ENCODE measurements at regions not wholly inside any gene's neighbourhood (a gene's known extent, or its start where the extent isn't known, plus 50 kb on each side); places are given as distances from the start of the nearest gene placed in this dataset.

DNA sequence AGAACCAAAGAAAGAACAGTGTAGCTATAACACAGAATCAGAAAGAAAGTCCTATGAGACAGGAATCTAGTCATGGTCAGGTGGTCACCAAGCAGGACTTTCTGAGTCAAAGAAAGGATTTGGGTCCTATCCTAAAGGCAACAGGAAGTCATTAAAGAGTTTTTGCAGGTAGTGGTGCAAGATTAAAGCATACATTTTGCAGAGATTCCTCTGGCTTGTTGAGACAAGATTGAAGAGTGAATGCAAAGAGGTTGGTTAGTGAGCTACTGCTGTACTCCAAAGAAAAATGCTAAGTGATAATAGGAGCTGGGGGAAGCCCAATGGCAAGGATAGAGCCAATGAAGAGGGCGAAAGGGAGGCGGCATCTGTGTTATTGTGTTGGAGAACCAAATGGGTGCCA, 300.5 kb upstream of the KIF2A start:
- Histone ChIP-seq H3K36me3 (replicated peaks; ENCODE audit: insufficient read depth, low read length) (no peaks in the 10 kb centered on the region), H3K9ac (ENCODE audit: low read length) (no peak overlapping the region), H3K9me2 (replicated peaks; ENCODE audit: insufficient read depth, low read length) (no peaks in the 10 kb centered on the region), H3F3A (ENCODE audit: insufficient read depth, low read length) (no peaks in the 10 kb centered on the region), H3K9me3 (replicated peaks; ENCODE audit: insufficient read depth, low read length) (no peaks in the 10 kb centered on the region), H3K4me2 (ENCODE audit: low read depth, low read length) (no peak overlapping the region), H3K79me2 (ENCODE audit: low read length) (no peaks in the 10 kb centered on the region), H3K4me1 (ENCODE audit: low read length) (no peaks in the 10 kb centered on the region), H3K27ac (ENCODE audit: low read length) (no peak overlapping the region), H2AFZ (ENCODE audit: low read length) (no peak overlapping the region), H4K20me1 (ENCODE audit: insufficient read depth, low read length) (no peaks in the 10 kb centered on the region), H3K27me3 (replicated peaks; ENCODE audit: insufficient read depth, low read length) (no peaks in the 10 kb centered on the region), H3K4me3 (ENCODE audit: low read length) (no peak overlapping the region)
- TF ChIP-seq EZH2 (optimal IDR thresholded peaks at IDR 0.05; ENCODE audit: low read depth, low read length) = no peak
- TF ChIP-seq, protein P1, sequence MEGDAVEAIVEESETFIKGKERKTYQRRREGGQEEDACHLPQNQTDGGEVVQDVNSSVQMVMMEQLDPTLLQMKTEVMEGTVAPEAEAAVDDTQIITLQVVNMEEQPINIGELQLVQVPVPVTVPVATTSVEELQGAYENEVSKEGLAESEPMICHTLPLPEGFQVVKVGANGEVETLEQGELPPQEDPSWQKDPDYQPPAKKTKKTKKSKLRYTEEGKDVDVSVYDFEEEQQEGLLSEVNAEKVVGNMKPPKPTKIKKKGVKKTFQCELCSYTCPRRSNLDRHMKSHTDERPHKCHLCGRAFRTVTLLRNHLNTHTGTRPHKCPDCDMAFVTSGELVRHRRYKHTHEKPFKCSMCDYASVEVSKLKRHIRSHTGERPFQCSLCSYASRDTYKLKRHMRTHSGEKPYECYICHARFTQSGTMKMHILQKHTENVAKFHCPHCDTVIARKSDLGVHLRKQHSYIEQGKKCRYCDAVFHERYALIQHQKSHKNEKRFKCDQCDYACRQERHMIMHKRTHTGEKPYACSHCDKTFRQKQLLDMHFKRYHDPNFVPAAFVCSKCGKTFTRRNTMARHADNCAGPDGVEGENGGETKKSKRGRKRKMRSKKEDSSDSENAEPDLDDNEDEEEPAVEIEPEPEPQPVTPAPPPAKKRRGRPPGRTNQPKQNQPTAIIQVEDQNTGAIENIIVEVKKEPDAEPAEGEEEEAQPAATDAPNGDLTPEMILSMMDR (IDR thresholded peaks at IDR 0.05; ENCODE audit: low read length) = no peak
- no peak for TF ChIP-seq EZH2phosphoT487 (IDR thresholded peaks at IDR 0.05; ENCODE audit: low read length)
- DNase-seq = no peak

DNA sequence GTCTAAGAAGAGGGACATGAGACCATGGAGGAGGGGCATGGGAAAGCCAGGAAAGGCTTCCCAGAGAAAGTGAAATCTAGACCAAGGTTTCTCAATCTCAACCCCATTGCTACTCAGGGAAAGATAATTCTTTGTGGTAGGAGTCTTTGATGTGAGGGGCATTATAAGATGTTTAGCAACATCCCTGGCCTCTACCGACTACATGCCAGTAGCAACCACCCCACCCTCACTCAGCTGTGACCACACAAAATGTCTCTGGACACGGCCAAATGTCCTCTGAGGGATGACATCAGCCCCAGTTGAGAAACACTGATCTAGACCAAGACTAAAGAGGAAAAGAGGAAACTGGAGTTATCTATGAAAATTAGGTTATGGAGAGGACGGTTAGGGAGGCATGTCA, 298.5 kb upstream of the KIF2A start:
- H3F3A ChIP-seq (ENCODE audit: insufficient read depth, low read length) = no peaks in the 10 kb centered on the region
- no peak for DNase-seq
- no peaks in the 10 kb centered on the region for H3K9me3 ChIP-seq (replicated peaks; ENCODE audit: insufficient read depth, low read length)
- no peak overlapping the region for H3K9ac ChIP-seq (ENCODE audit: low read length)
- no peak overlapping the region for H3K4me3 ChIP-seq (ENCODE audit: low read length)
- no peaks in the 10 kb centered on the region for H3K4me1 ChIP-seq (ENCODE audit: low read length)
- no peaks in the 10 kb centered on the region for H3K9me2 ChIP-seq (replicated peaks; ENCODE audit: insufficient read depth, low read length)
- H3K27ac ChIP-seq (ENCODE audit: low read length) = no peak overlapping the region
- no peaks in the 10 kb centered on the region for H3K27me3 ChIP-seq (replicated peaks; ENCODE audit: insufficient read depth, low read length)
- no peaks in the 10 kb centered on the region for H3K36me3 ChIP-seq (replicated peaks; ENCODE audit: insufficient read depth, low read length)
- no peak overlapping the region for H3K4me2 ChIP-seq (ENCODE audit: low read depth, low read length)
- no peaks in the 10 kb centered on the region for H3K79me2 ChIP-seq (ENCODE audit: low read length)
- no peak overlapping the region for H2AFZ ChIP-seq (ENCODE audit: low read length)
- H4K20me1 ChIP-seq (ENCODE audit: insufficient read depth, low read length) = no peaks in the 10 kb centered on the region
- TF ChIP-seq, protein P1 (IDR thresholded peaks at IDR 0.05; ENCODE audit: low read length) = no peak
- TF ChIP-seq EZH2 (optimal IDR thresholded peaks at IDR 0.05; ENCODE audit: low read depth, low read length) = no peak
- no peak for TF ChIP-seq EZH2phosphoT487 (IDR thresholded peaks at IDR 0.05; ENCODE audit: low read length)

DNA sequence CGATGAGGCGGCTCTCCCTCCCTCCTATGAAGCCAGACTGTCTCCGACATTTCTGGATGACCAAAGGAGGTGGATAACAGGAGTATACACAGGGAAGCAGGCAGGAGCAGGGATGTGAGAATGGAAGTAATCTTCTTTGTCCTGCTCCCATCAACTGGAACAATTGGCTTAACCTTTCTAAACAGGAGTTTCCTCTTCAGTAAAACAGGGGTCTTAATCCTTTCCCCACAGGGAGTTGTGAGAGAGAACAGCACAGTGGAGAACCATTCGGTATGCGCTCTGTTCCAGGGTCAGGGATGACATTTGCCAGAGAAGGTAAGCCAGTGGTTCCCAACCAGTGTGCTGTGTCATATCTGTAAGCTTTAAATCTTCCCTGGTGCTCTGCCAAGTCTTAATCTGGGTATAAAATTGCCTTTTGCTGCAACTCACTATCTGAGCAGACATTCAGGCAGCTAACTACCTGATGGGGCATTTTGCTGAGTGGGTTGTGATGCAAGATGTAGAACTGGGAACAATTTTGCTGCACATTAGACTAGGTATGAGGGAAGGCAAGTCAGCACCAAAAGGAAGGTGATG, 294.8 kb upstream of the KIF2A start:
- DNase-seq = no peak
- no peaks in the 10 kb centered on the region for H3F3A ChIP-seq (ENCODE audit: insufficient read depth, low read length)

More for the DNA sequence above, 294.8 kb upstream of the KIF2A start:
- no peaks in the 10 kb centered on the region for H3K27me3 ChIP-seq (replicated peaks; ENCODE audit: insufficient read depth, low read length)
- H3K9me3 ChIP-seq (replicated peaks; ENCODE audit: insufficient read depth, low read length) = no peaks in the 10 kb centered on the region
- no peak overlapping the region for H3K4me2 ChIP-seq (ENCODE audit: low read depth, low read length)
- H3K4me1 ChIP-seq (ENCODE audit: low read length) = no peaks in the 10 kb centered on the region
- H3K79me2 ChIP-seq (ENCODE audit: low read length) = no peaks in the 10 kb centered on the region
- no peak overlapping the region for H3K9ac ChIP-seq (ENCODE audit: low read length)
- no peak overlapping the region for H2AFZ ChIP-seq (ENCODE audit: low read length)
- H3K9me2 ChIP-seq (replicated peaks; ENCODE audit: insufficient read depth, low read length) = no peaks in the 10 kb centered on the region
- TF ChIP-seq, protein P1 (IDR thresholded peaks at IDR 0.05; ENCODE audit: low read length) = no peak
- TF ChIP-seq EZH2phosphoT487 (IDR thresholded peaks at IDR 0.05; ENCODE audit: low read length) (no peak), EZH2 (optimal IDR thresholded peaks at IDR 0.05; ENCODE audit: low read depth, low read length) (no peak)
- no peaks in the 10 kb centered on the region for H4K20me1 ChIP-seq (ENCODE audit: insufficient read depth, low read length)
- H3K4me3 ChIP-seq (ENCODE audit: low read length) = no peak overlapping the region
- no peaks in the 10 kb centered on the region for H3K36me3 ChIP-seq (replicated peaks; ENCODE audit: insufficient read depth, low read length)
- H3K27ac ChIP-seq (ENCODE audit: low read length) = no peak overlapping the region
